Endothelial cell of umbilical vein (primary cell): ENCODE measurements at regions not wholly inside any gene's neighbourhood (a gene's known extent, or its start where the extent isn't known, plus 50 kb on each side); places are given as distances from the start of the nearest gene placed in this dataset.
"Not testable (repeated sequence)": the region's sequence is repeated elsewhere in the genome, so short reads cannot be mapped to it uniquely, and the experiment has no call there.

ENCODE experiments used
- GATA2 ChIP-seq: IDR thresholded peaks from 2 replicates; pipeline ENCODE4 v1.7.0; 2011; ENCODE audit warnings: low read depth, mild to moderate bottlenecking, moderate library complexity, mixed read lengths, low read length; ENCODE audit not compliant: insufficient read length, insufficient read depth
- POLR2AphosphoS5 ChIP-seq: IDR thresholded peaks from 2 replicates; pipeline ENCODE4 v1.6.1; 2012; ENCODE audit warnings: low read depth, mild to moderate bottlenecking, control low read depth, low read length, moderate library complexity; ENCODE audit not compliant: insufficient read depth

- TF ChIP-seq POLR2AphosphoS5, GATA2: not testable (repeated sequence)
Observed at GRCh38 chr7:65576370-65576769, 202.7 kb downstream of the ZNF92 start.
